22Rv1 (cell line): ENCODE measurements at regions not wholly inside any gene's neighbourhood (a gene's known extent, or its start where the extent isn't known, plus 50 kb on each side); places are given as distances from the start of the nearest gene placed in this dataset.
"Not testable (repeated sequence)": the region's sequence is repeated elsewhere in the genome, so short reads cannot be mapped to it uniquely, and the experiment has no call there.

ENCODE experiments used
- H3K27ac ChIP-seq: fragments of 450-650 bp; 2 replicates; pipeline ENCODE4 v1.5.1; 2017
- CTCF ChIP-seq: fragments of 450-650 bp; IDR thresholded peaks from 2 replicates; pipeline ENCODE4 v1.5.1; 2017; ENCODE audit warnings: mild to moderate bottlenecking
- ZFX ChIP-seq: fragments of 450-650 bp; IDR thresholded peaks from 2 replicates; pipeline ENCODE4 v1.6.1; 2017; ENCODE audit warnings: antibody characterized with exemption, borderline replicate concordance

GRCh38 chr6:115495184-115495583, 565.5 kb downstream of the FRK start:
- no peak overlapping the region for H3K27ac ChIP-seq
- no peak for TF ChIP-seq CTCF
- no peak for TF ChIP-seq ZFX

GRCh38 chr6:115487331-115487730, 573.4 kb downstream of the FRK start:
- TF ChIP-seq ZFX (no peak), CTCF (no peak)
- H3K27ac ChIP-seq, result no peak overlapping the region

GRCh38 chr6:115485400-115485799, 575.3 kb downstream of the FRK start:
- TF ChIP-seq ZFX (no peak), CTCF (no peak)
- no peak overlapping the region for H3K27ac ChIP-seq

GRCh38 chr6:115480543-115480942, 580.1 kb downstream of the FRK start:
- H3K27ac ChIP-seq, result not testable (repeated sequence)

- no peak overlapping the region for H3K27ac ChIP-seq
- TF ChIP-seq ZFX (no peak), CTCF (no peak)
These were observed 586.1 kb downstream of the FRK start for GRCh38 chr6:115474443-115475041.

GRCh38 chr6:115468272-115469005, 592.3 kb downstream of the FRK start:
- TF ChIP-seq CTCF, result no peak
- no peak for TF ChIP-seq ZFX
- no peak overlapping the region for H3K27ac ChIP-seq

GRCh38 chr6:115467726-115468125, 593.0 kb downstream of the FRK start:
- TF ChIP-seq CTCF (no peak), ZFX (no peak)
- no peak overlapping the region for H3K27ac ChIP-seq
